Spinal cord (tissue), 9 donors: ENCODE measurements at regions not wholly inside any gene's neighbourhood (a gene's known extent, or its start where the extent isn't known, plus 50 kb on each side); places are given as distances from the start of the nearest gene placed in this dataset.

Experiments used
- DNase-seq, 6 donors: peaks; one replicate each; pipeline versions ENCODE4 v3.0.0 to v3.0.0-alpha.2; 2013 to 2015; ENCODE audit warnings: low spot score in 6 of 6, low read depth in 4 of 6
- H3K27ac ChIP-seq: one replicate; pipeline ENCODE4 v1.5.1; 2013; ENCODE audit warnings: low read depth, low read length, control low read depth
- H3K27me3 ChIP-seq: one replicate; pipeline ENCODE4 v1.6.1; 2013; ENCODE audit warnings: low read length; ENCODE audit not compliant: control insufficient read depth, insufficient read depth
- H3K36me3 ChIP-seq: one replicate; pipeline ENCODE4 v1.6.1; 2013; ENCODE audit warnings: low read length; ENCODE audit not compliant: control insufficient read depth, insufficient read depth
- H3K4me1 ChIP-seq: one replicate; pipeline ENCODE4 v1.6.1; 2013; ENCODE audit warnings: low read length; ENCODE audit not compliant: control insufficient read depth, insufficient read depth
- H3K4me3 ChIP-seq: one replicate; pipeline ENCODE4 v1.5.1; 2013; ENCODE audit warnings: low read depth, low read length, control low read depth
- H3K9me3 ChIP-seq: one replicate; pipeline ENCODE4 v1.6.1; 2013; ENCODE audit warnings: low read length; ENCODE audit not compliant: control insufficient read depth, insufficient read depth
- WGBS: methylation state at CpG from one replicate; pipeline ENCODE4 v1.1.5; 2013; ENCODE audit warnings: missing lambda C conversion rate; ENCODE audit not compliant: insufficient coverage; 5-methylcytosine and 5-hydroxymethylcytosine counted together
- donor health status: healthy.

DNA sequence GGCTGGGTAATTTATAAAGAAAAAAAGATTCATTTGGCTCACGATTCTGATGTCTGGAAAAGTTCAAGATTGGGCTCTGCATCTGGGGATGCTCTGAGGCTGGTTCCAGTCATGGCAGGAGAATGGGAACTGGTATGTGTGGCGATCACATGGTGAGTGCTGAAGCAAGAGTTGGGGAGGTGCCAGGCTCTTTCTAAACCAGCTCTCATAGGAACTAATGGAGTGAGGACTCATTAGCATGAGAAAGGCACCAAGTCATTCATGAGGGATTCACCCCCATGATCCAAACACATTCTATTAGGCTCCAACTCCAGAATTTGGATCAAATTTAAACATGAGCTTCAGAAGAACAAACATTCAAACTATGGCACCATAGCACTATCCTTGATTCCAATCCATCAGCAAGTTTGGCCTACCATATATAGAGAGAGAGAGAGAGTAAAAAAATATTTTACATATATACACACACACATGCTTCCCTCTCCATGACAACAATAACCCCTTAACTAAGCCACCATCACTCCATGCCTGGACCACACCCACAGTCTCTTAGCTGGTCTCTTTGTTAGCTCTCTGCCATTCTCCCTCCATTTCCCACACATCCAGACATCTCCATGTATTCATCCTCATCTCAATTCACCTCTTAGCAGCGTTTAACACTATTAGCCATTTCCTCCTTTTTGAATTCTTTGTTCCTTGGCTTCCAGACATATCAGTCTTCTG, 57.9 kb downstream of the NPY start:
- Histone ChIP-seq H3K4me3 (no peak overlapping the region), H3K9me3 (no peaks in the 10 kb centered on the region), H3K27ac (no peak overlapping the region), H3K4me1 (peaks cover 4% of the 10 kb centered on the region), H3K27me3 (no peaks in the 10 kb centered on the region), H3K36me3 (no peaks in the 10 kb centered on the region)
- peak in 3 of 6 donors; percentile 26 to 65 (median 61) for DNase-seq
- WGBS: 60% methylated on average over 2 of the region's 3 CpGs

DNA sequence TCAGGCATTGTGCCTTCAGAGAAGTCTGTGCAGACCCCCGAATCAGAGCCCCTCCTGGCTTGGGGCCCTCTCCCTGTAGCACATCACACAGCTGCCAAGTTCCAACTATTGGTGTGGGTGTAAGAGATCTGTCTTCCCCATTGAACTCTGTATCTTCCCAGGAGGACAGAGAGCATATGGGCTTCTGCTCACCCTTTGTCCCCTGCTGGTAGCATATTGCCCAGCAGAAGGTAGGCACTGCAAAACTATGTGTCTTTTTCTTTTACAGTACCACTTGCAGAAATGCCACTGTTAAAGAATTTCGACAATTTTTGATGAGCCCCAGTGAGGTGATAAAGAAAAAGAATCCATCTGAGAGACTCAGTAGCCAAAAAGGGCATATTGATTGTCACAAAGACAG, 59.6 kb downstream of the NPY start:
- no peak overlapping the region for H3K4me3 ChIP-seq
- no peaks in the 10 kb centered on the region for H3K9me3 ChIP-seq
- H3K27ac ChIP-seq: no peak overlapping the region
- H3K27me3 ChIP-seq: no peaks in the 10 kb centered on the region
- no peaks in the 10 kb centered on the region for H3K36me3 ChIP-seq
- peaks cover 4% of the 10 kb centered on the region for H3K4me1 ChIP-seq
- 14% methylated on average over 1 of the region's 2 CpGs for WGBS
- DNase-seq: peak in 1 of 6 donors; percentile 35

GRCh38 chr7:24346129-24346528, 62.1 kb downstream of the NPY start:
- 15% methylated on average over 3 of the region's 5 CpGs for WGBS
- Histone ChIP-seq H3K4me1 (peaks cover 4% of the 10 kb centered on the region), H3K4me3 (no peak overlapping the region), H3K27ac (peak overlapping the region; percentile 6), H3K36me3 (no peaks in the 10 kb centered on the region), H3K27me3 (no peaks in the 10 kb centered on the region), H3K9me3 (no peaks in the 10 kb centered on the region)
- peak in 3 of 6 donors; percentile 36 to 73 (median 70) for DNase-seq

- Histone ChIP-seq H3K4me3 (no peak overlapping the region), H3K27me3 (no peaks in the 10 kb centered on the region), H3K9me3 (no peaks in the 10 kb centered on the region), H3K4me1 (peaks cover 4% of the 10 kb centered on the region), H3K27ac (peak overlapping the region; percentile 6), H3K36me3 (no peaks in the 10 kb centered on the region)
- DNase-seq: no peak
- WGBS: no CpG with 5 or more reads among the region's 3 CpGs
Measured at GRCh38 chr7:24346716-24347115, 62.7 kb downstream of the NPY start.

DNA sequence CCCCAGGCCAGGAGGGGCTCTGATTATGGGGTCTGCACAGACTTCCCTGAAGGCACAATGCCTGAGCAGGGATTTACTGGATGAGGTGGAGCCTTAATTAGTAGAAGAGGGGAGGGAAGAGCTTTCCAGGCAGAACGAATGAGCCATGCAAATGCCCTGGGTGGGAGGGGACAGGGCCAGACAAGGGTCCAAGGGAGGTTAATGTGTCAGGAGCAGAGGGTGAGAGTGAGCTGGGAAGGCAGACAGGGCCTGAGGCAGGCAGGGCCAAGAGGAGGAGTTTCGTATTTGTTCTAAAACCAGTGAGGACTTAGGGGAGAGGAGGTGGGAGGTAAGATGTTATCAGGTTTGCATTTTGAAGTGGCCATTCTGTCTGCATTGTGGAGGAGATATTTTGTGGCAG, 65.3 kb downstream of the NPY start:
- DNase-seq: no peak
- 54% methylated on average over 2 of the region's 2 CpGs for WGBS
- no peaks in the 10 kb centered on the region for H3K9me3 ChIP-seq
- no peak overlapping the region for H3K4me3 ChIP-seq
- H3K36me3 ChIP-seq: no peaks in the 10 kb centered on the region
- no peaks in the 10 kb centered on the region for H3K4me1 ChIP-seq
- H3K27ac ChIP-seq: no peak overlapping the region
- H3K27me3 ChIP-seq: no peaks in the 10 kb centered on the region

DNA sequence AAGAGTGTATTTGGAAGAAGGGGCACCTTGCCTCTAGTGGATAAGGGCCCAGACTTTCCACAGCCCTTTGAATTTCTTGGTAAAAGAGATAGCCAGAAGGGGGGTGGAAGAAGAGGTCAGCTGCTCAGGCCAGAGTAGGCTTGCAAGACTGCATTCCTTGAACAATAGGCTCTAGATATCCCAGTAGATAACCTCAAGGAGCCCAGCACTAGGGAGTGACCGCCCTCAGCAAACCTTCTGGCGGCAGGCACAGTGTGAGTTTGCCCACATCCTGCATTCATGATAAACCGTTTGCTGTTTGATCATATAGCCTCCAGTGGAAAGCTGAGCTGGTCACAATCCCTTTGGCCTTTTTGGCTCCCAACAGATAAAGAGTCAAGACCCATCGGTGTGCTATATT, 70.5 kb downstream of the NPY start:
- Histone ChIP-seq H3K4me3 (no peak overlapping the region), H3K27me3 (no peaks in the 10 kb centered on the region), H3K36me3 (no peaks in the 10 kb centered on the region), H3K9me3 (no peaks in the 10 kb centered on the region), H3K4me1 (no peaks in the 10 kb centered on the region), H3K27ac (no peak overlapping the region)
- WGBS: 82% methylated on average over 3 of the region's 4 CpGs
- DNase-seq: no peak

DNA sequence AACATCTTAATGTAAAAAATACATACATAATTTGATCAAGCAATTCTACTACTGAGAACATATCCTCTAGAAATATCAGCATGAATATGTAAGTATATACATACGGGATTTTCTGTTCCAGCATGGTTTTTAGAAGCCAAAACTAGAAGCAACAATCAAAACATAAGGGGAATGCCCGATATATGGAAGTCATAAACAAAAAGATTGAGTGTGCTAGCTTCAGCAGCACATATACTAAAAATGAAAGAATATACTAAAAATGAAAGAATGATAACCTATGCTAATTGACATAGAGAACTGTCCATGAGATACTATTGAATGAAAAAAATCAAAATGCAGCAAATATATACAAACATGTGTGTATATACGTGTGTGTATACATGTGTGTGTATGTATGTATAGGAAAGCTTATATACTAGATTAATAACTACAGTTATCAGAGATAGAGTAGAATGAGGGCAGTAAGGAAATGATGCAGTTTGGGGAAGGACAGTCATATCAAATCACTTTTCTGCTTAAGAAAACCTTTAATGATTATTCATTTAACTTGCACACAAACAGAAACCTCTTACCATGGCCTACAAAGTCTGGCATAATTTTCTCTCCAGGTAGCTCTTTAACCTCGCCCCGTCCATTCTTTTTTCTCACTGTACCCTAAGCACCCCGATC, 72.9 kb downstream of the NPY start:
- H3K4me3 ChIP-seq: no peak overlapping the region
- no peak overlapping the region for H3K27ac ChIP-seq
- no peaks in the 10 kb centered on the region for H3K4me1 ChIP-seq
- DNase-seq: peak in 1 of 6 donors; percentile 45
- 94% methylated on average over 3 of the region's 6 CpGs for WGBS
- H3K27me3 ChIP-seq: no peaks in the 10 kb centered on the region
- no peaks in the 10 kb centered on the region for H3K36me3 ChIP-seq
- H3K9me3 ChIP-seq: no peaks in the 10 kb centered on the region

DNA sequence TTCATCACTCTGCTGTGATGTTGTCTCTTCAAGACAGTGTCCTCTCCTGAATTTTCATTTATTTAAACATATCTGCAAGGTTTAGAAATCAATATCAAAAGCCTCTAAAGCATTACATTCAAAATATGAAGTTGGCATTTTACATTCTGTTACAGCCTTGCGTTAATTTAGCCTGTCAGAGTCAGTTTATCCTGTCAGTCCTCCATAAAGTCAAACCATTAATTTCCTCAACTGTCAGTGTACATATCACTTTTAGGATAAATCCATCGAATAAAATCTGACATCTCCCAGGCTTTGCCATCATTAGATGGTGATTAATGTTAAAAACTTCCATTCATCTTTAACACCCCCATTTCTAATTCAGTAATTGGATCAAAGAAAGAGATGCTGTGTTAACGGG, 77.0 kb downstream of the NPY start:
- Histone ChIP-seq H3K27ac (no peak overlapping the region), H3K9me3 (no peaks in the 10 kb centered on the region), H3K4me3 (no peak overlapping the region), H3K36me3 (no peaks in the 10 kb centered on the region), H3K27me3 (no peaks in the 10 kb centered on the region), H3K4me1 (no peaks in the 10 kb centered on the region)
- 88% methylated on average over 1 of the region's 3 CpGs for WGBS
- no peak for DNase-seq

DNA sequence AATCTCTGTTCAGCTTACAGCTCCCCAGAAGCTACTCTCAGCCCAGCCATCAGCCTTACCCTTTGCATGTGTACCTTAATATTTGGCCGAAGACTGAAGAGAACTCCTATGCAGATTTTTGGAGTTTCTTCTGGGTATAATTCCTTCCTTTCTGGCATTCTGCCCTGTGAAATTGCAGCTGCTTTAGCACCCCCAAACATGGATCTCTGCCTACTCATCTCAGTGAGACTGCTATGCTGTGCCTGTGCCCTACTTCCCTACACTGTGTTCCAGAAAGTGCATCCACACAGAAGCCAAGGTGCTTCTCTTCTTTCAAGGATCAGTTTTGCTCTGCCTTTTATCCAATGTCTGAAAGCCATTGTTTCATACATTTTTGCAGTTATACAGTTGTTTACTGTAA, 81.6 kb downstream of the NPY start:
- no peak overlapping the region for H3K4me3 ChIP-seq
- H3K27ac ChIP-seq: no peak overlapping the region
- no peak for DNase-seq
- H3K27me3 ChIP-seq: no peaks in the 10 kb centered on the region
- H3K9me3 ChIP-seq: no peaks in the 10 kb centered on the region
- H3K4me1 ChIP-seq: no peaks in the 10 kb centered on the region
- no peaks in the 10 kb centered on the region for H3K36me3 ChIP-seq
- no CpG with 5 or more reads among the region's 1 CpG for WGBS

DNA sequence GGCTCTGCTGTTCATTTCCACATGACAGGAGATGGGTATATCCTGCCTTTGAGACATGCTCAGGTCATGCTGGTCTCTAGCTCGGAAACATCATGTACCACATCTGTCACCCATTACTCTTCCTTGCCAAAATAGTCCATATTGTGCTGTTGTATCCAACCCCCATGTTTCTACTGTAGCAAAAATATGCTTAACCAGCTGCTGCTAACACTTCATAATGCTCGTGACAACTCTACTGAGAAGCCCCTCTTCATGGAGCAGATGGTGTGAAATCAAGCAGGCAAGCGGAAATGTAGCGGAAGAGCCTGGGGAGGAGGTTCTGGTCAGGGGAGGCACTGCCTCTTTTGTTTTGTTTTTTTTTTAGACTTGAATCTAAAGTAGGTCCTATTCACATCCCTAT, 82.9 kb downstream of the NPY start:
- Histone ChIP-seq H3K27me3 (no peaks in the 10 kb centered on the region), H3K4me3 (no peak overlapping the region), H3K4me1 (no peaks in the 10 kb centered on the region), H3K27ac (no peak overlapping the region), H3K36me3 (no peaks in the 10 kb centered on the region), H3K9me3 (no peaks in the 10 kb centered on the region)
- DNase-seq: peak in 2 of 6 donors; percentile 85 to 91
- WGBS: 31% methylated on average over 2 of the region's 4 CpGs
